ENCODE measurements at regions not wholly inside any gene's neighbourhood (a gene's known extent, or its start where the extent isn't known, plus 50 kb on each side); places are given as distances from the start of the nearest gene placed in this dataset.

- H3K36me3 ChIP-seq: no peaks in the 10 kb centered on the region
- H3K4me3 ChIP-seq: no peak overlapping the region
- 0 out of 2 replicates have a peak, but pooled peaks cover 2% of the 10 kb centered on the region for H3K9me3 ChIP-seq (replicated peaks)
- H3K4me1 ChIP-seq (replicated peaks): no peaks in the 10 kb centered on the region
- H3K27me3 ChIP-seq (replicated peaks): no peaks in the 10 kb centered on the region
- no peak overlapping the region for H3K27ac ChIP-seq
- DNase-seq (ENCODE audit: low read depth in 1 of 2, low spot score in 2 of 2): no peak
Observed at GRCh38 chr4:125021189-125021588, 293.6 kb upstream of the FAT4 start.

- Histone ChIP-seq H3K36me3 (no peaks in the 10 kb centered on the region), H3K27ac (no peak overlapping the region), H3K27me3 (replicated peaks) (no peaks in the 10 kb centered on the region), H3K9me3 (replicated peaks) (0 out of 2 replicates have a peak, but pooled peaks cover 2% of the 10 kb centered on the region), H3K4me1 (replicated peaks) (no peaks in the 10 kb centered on the region), H3K4me3 (no peak overlapping the region)
- no peak for DNase-seq (ENCODE audit: low read depth in 1 of 2, low spot score in 2 of 2)
Observed at GRCh38 chr4:125020089-125021034, 294.4 kb upstream of the FAT4 start.

GRCh38 chr4:125016892-125017299 lies 297.9 kb upstream of the FAT4 start:
- Histone ChIP-seq H3K9me3 (replicated peaks) (0 out of 2 replicates have a peak, but pooled peaks cover 2% of the 10 kb centered on the region), H3K27ac (no peak overlapping the region), H3K27me3 (replicated peaks) (no peaks in the 10 kb centered on the region), H3K4me3 (no peak overlapping the region), H3K36me3 (no peaks in the 10 kb centered on the region), H3K4me1 (replicated peaks) (no peaks in the 10 kb centered on the region)
- no peak for DNase-seq (ENCODE audit: low read depth in 1 of 2, low spot score in 2 of 2)

GRCh38 chr4:125013891-125014290 lies 300.9 kb upstream of the FAT4 start:
- Histone ChIP-seq H3K36me3 (no peaks in the 10 kb centered on the region), H3K4me1 (replicated peaks) (no peaks in the 10 kb centered on the region), H3K4me3 (no peak overlapping the region), H3K9me3 (replicated peaks) (no peaks in the 10 kb centered on the region), H3K27me3 (replicated peaks) (no peaks in the 10 kb centered on the region), H3K27ac (no peak overlapping the region)
- no peak for DNase-seq (ENCODE audit: low read depth in 1 of 2, low spot score in 2 of 2)

- H3K9me3 ChIP-seq (replicated peaks): no peaks in the 10 kb centered on the region
- no peaks in the 10 kb centered on the region for H3K27me3 ChIP-seq (replicated peaks)
- no peaks in the 10 kb centered on the region for H3K36me3 ChIP-seq
- no peak for DNase-seq (ENCODE audit: low read depth in 1 of 2, low spot score in 2 of 2)
- H3K4me1 ChIP-seq (replicated peaks): no peaks in the 10 kb centered on the region
- H3K27ac ChIP-seq: no peak overlapping the region
- no peak overlapping the region for H3K4me3 ChIP-seq
Observed at GRCh38 chr4:125011646-125012045, 299.1 kb upstream of the ANKRD50 start.

GRCh38 chr4:125010796-125011503 lies 298.4 kb upstream of the ANKRD50 start:
- DNase-seq (ENCODE audit: low read depth in 1 of 2, low spot score in 2 of 2): no peak
- Histone ChIP-seq H3K36me3 (no peaks in the 10 kb centered on the region), H3K27me3 (replicated peaks) (no peaks in the 10 kb centered on the region), H3K27ac (no peak overlapping the region), H3K4me1 (replicated peaks) (no peaks in the 10 kb centered on the region), H3K9me3 (replicated peaks) (no peaks in the 10 kb centered on the region), H3K4me3 (no peak overlapping the region)

- no peak for DNase-seq (ENCODE audit: low read depth in 1 of 2, low spot score in 2 of 2)
- no peaks in the 10 kb centered on the region for H3K36me3 ChIP-seq
- H3K9me3 ChIP-seq (replicated peaks): no peaks in the 10 kb centered on the region
Observed at GRCh38 chr4:125008676-125009075, 296.1 kb upstream of the ANKRD50 start.

GRCh38 chr4:125004676-125005075 lies 292.1 kb upstream of the ANKRD50 start:
- no peaks in the 10 kb centered on the region for H3K27me3 ChIP-seq (replicated peaks)
- H3K36me3 ChIP-seq: no peaks in the 10 kb centered on the region
- H3K4me1 ChIP-seq (replicated peaks): no peaks in the 10 kb centered on the region
- H3K9me3 ChIP-seq (replicated peaks): no peaks in the 10 kb centered on the region; the same call in 1 of the 2 replicates
- no peak overlapping the region for H3K4me3 ChIP-seq
- no peak overlapping the region for H3K27ac ChIP-seq
- no peak for DNase-seq (ENCODE audit: low read depth in 1 of 2, low spot score in 2 of 2)

More at GRCh38 chr4:125008676-125009075, 296.1 kb upstream of the ANKRD50 start:
- H3K4me3 ChIP-seq: no peak overlapping the region
- H3K27ac ChIP-seq: no peak overlapping the region
- no peaks in the 10 kb centered on the region for H3K4me1 ChIP-seq (replicated peaks)
- no peaks in the 10 kb centered on the region for H3K27me3 ChIP-seq (replicated peaks)

- Histone ChIP-seq H3K27ac (no peak overlapping the region), H3K4me3 (no peak overlapping the region), H3K9me3 (replicated peaks) (no peaks in the 10 kb centered on the region; the same call in 1 of the 2 replicates), H3K36me3 (no peaks in the 10 kb centered on the region), H3K4me1 (replicated peaks) (no peaks in the 10 kb centered on the region), H3K27me3 (replicated peaks) (no peaks in the 10 kb centered on the region)
- no peak for DNase-seq (ENCODE audit: low read depth in 1 of 2, low spot score in 2 of 2)
Observed at GRCh38 chr4:125003840-125004239, 291.3 kb upstream of the ANKRD50 start.

- H3K4me1 ChIP-seq (replicated peaks): no peaks in the 10 kb centered on the region
- H3K36me3 ChIP-seq: no peaks in the 10 kb centered on the region
- H3K9me3 ChIP-seq (replicated peaks): no peaks in the 10 kb centered on the region; the same call in 1 of the 2 replicates
- H3K4me3 ChIP-seq: no peak overlapping the region
- no peak for DNase-seq (ENCODE audit: low read depth in 1 of 2, low spot score in 2 of 2)
- H3K27me3 ChIP-seq (replicated peaks): no peaks in the 10 kb centered on the region
- no peak overlapping the region for H3K27ac ChIP-seq
Observed at GRCh38 chr4:124997991-124998390, 285.5 kb upstream of the ANKRD50 start.

GRCh38 chr4:124997124-124997523 lies 284.6 kb upstream of the ANKRD50 start:
- H3K27me3 ChIP-seq (replicated peaks): no peaks in the 10 kb centered on the region
- no peaks in the 10 kb centered on the region for H3K36me3 ChIP-seq
- no peak for DNase-seq (ENCODE audit: low read depth in 1 of 2, low spot score in 2 of 2)
- no peaks in the 10 kb centered on the region for H3K4me1 ChIP-seq (replicated peaks)
- no peak overlapping the region for H3K27ac ChIP-seq
- no peaks in the 10 kb centered on the region; the same call in 1 of the 2 replicates for H3K9me3 ChIP-seq (replicated peaks)
- H3K4me3 ChIP-seq: no peak overlapping the region

GRCh38 chr4:124993838-124994237 lies 281.3 kb upstream of the ANKRD50 start:
- H3K4me3 ChIP-seq: no peak overlapping the region
- no peak overlapping the region for H3K27ac ChIP-seq
- no peaks in the 10 kb centered on the region for H3K27me3 ChIP-seq (replicated peaks)
- DNase-seq (ENCODE audit: low read depth in 1 of 2, low spot score in 2 of 2): no peak
- H3K36me3 ChIP-seq: no peaks in the 10 kb centered on the region
- no peaks in the 10 kb centered on the region for H3K9me3 ChIP-seq (replicated peaks)
- H3K4me1 ChIP-seq (replicated peaks): no peaks in the 10 kb centered on the region

- Histone ChIP-seq H3K4me1 (replicated peaks) (no peaks in the 10 kb centered on the region), H3K9me3 (replicated peaks) (no peaks in the 10 kb centered on the region), H3K36me3 (no peaks in the 10 kb centered on the region), H3K27me3 (replicated peaks) (no peaks in the 10 kb centered on the region), H3K27ac (no peak overlapping the region), H3K4me3 (no peak overlapping the region)
- DNase-seq (ENCODE audit: low read depth in 1 of 2, low spot score in 2 of 2): no peak
Observed at GRCh38 chr4:124990398-124990797, 277.9 kb upstream of the ANKRD50 start.

GRCh38 chr4:124980276-124980752 lies 267.8 kb upstream of the ANKRD50 start:
- no peaks in the 10 kb centered on the region for H3K4me1 ChIP-seq (replicated peaks)
- no peaks in the 10 kb centered on the region for H3K9me3 ChIP-seq (replicated peaks)
- DNase-seq (ENCODE audit: low read depth in 1 of 2, low spot score in 2 of 2): no peak
- no peaks in the 10 kb centered on the region for H3K27me3 ChIP-seq (replicated peaks)
- H3K4me3 ChIP-seq: no peak overlapping the region
- H3K36me3 ChIP-seq: no peaks in the 10 kb centered on the region
- no peak overlapping the region for H3K27ac ChIP-seq
